OCI-LY7 (cell line): ENCODE measurements at regions not wholly inside any gene's neighbourhood (a gene's known extent, or its start where the extent isn't known, plus 50 kb on each side); places are given as distances from the start of the nearest gene placed in this dataset.
"Not testable (repeated sequence)": the region's sequence is repeated elsewhere in the genome, so short reads cannot be mapped to it uniquely, and the experiment has no call there.

Source experiments
- BruUV-seq: library from RNA; stranded (reverse); fragments of 400-500 nt; replicated peaks from 2 replicates; lab custom pipeline; 2021; lab: Mats Ljungman, UMichigan
- CTCF ChIA-PET: fragments of 300-600 bp; sonication (Branson Sonifier 250); formaldehyde crosslinking; loops from one replicate; lab custom pipeline; 2022; ENCODE audit warnings: antibody characterized with exemption; ENCODE audit not compliant: unreplicated experiment; lab: Charles Lee
- POLR2A ChIA-PET: fragments of 300-600 bp; sonication (Branson Sonifier 250); formaldehyde crosslinking; loops from one replicate; lab custom pipeline; 2022; ENCODE audit warnings: antibody characterized with exemption; lab: Charles Lee
- DNase-seq: peaks from one replicate; pipeline ENCODE4 v3.0.0-alpha.2; 2015; ENCODE audit warnings: low spot score
- H2AFZ ChIP-seq: fragments of 200-600 bp; sonication (generic), shearing (Covaris generic); 2 replicates; pipeline ENCODE4 v1.6.1; 2014; ENCODE audit warnings: mild to moderate bottlenecking, antibody characterized with exemption, low read length, moderate library complexity
- H3K27ac ChIP-seq: fragments of 200-600 bp; sonication (generic); 2 replicates; pipeline ENCODE4 v1.5.1; 2014; ENCODE audit warnings: mixed run types, low read depth, mild to moderate bottlenecking, moderate library complexity, low read length, inconsistent platforms; ENCODE audit not compliant: poor library complexity, severe bottlenecking
- H3K36me3 ChIP-seq: fragments of 200-600 bp; sonication (generic); 2 replicates; pipeline ENCODE4 v1.6.1; 2014; ENCODE audit warnings: mild to moderate bottlenecking, antibody characterized with exemption, low read length, moderate library complexity, mixed read lengths; ENCODE audit not compliant: insufficient read depth
- H3K4me1 ChIP-seq: fragments of 200-600 bp; sonication (generic); 2 replicates; pipeline ENCODE4 v1.5.1; 2014; ENCODE audit warnings: mild to moderate bottlenecking, low read length; ENCODE audit not compliant: insufficient read depth, poor library complexity, severe bottlenecking
- H3K4me2 ChIP-seq: fragments of 200-600 bp; sonication (generic); 2 replicates; pipeline ENCODE4 v1.6.1; 2014; ENCODE audit warnings: mild to moderate bottlenecking, low read length
- H3K4me3 ChIP-seq: fragments of 200-600 bp; sonication (generic); 2 replicates; pipeline ENCODE4 v1.5.1; 2014; ENCODE audit warnings: mild to moderate bottlenecking, low read depth, low read length; ENCODE audit not compliant: poor library complexity, severe bottlenecking
- H3K79me2 ChIP-seq: fragments of 200-600 bp; sonication (generic); 2 replicates; pipeline ENCODE4 v1.6.1; 2016; ENCODE audit warnings: low read depth, mild to moderate bottlenecking, low read length, moderate library complexity, mixed read lengths; ENCODE audit not compliant: insufficient read depth
- H3K9me2 ChIP-seq: fragments of 200-600 bp; sonication (generic); 2 replicates; pipeline ENCODE4 v1.6.1; 2016; ENCODE audit warnings: mild to moderate bottlenecking, low read length, mixed read lengths; ENCODE audit not compliant: insufficient read depth
- H3K9me3 ChIP-seq: fragments of 200-600 bp; sonication (generic); 2 replicates; pipeline ENCODE4 v1.6.1; 2014; ENCODE audit warnings: mild to moderate bottlenecking, mixed run types, low read length, mixed read lengths
- H4K20me1 ChIP-seq: fragments of 200-600 bp; sonication (generic); 2 replicates; pipeline ENCODE4 v1.6.1; 2014; ENCODE audit warnings: mild to moderate bottlenecking, antibody characterized with exemption, low read length, moderate library complexity, mixed read lengths; ENCODE audit not compliant: insufficient read depth
- EZH2phosphoT487 ChIP-seq: fragments of 200-600 bp; sonication (generic); IDR thresholded peaks from 2 replicates; pipeline ENCODE4 v1.6.1; 2018; ENCODE audit warnings: low read depth, borderline replicate concordance, mild to moderate bottlenecking, mixed run types, antibody characterized with exemption, low read length, moderate library complexity, mixed read lengths
- intact Hi-C: fragments of 100-400 bp; cut with micrococcal nuclease; formaldehyde crosslinking; loops from one replicate; pipeline ENCODE4 v1.10.0; 2022; ENCODE audit not compliant: unreplicated experiment
- TF ChIP-seq, protein P1 (sequence below): fragments of 200-600 bp; sonication (generic); conservative IDR thresholded peaks from 2 replicates; pipeline ENCODE4 v1.5.1; 2014; ENCODE audit warnings: mild to moderate bottlenecking, antibody characterized with exemption, low read length, moderate library complexity, mixed read lengths

DNA sequence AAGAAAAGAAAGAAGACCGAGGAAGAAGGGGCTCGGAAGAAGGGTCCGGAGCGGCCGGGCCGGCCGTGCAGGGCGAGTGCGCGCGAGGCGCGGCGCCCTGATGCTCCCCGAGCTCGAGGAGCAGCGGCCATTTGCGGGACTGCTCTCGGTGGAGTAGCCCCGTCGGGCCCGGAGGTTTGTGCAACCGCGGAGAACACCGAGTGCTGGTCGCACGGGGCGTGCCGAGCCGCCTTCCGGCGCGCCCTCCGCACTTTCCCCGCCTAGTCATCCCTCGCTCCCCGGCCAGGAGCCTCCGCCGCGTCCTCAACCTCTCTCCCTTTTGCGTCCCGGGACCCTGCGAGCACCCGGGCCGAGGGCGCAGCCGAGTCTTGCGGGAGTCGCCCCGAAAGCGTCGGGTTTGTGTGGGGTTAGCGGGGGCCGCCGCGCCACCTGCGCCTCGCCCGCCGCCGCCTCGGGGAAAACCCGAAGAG is 127.4 kb downstream of the LAS1L start:
- no TSS peak for BruUV-seq
- TF ChIP-seq EZH2phosphoT487, result no peak
- TF ChIP-seq, protein P1, sequence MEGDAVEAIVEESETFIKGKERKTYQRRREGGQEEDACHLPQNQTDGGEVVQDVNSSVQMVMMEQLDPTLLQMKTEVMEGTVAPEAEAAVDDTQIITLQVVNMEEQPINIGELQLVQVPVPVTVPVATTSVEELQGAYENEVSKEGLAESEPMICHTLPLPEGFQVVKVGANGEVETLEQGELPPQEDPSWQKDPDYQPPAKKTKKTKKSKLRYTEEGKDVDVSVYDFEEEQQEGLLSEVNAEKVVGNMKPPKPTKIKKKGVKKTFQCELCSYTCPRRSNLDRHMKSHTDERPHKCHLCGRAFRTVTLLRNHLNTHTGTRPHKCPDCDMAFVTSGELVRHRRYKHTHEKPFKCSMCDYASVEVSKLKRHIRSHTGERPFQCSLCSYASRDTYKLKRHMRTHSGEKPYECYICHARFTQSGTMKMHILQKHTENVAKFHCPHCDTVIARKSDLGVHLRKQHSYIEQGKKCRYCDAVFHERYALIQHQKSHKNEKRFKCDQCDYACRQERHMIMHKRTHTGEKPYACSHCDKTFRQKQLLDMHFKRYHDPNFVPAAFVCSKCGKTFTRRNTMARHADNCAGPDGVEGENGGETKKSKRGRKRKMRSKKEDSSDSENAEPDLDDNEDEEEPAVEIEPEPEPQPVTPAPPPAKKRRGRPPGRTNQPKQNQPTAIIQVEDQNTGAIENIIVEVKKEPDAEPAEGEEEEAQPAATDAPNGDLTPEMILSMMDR, result no peak
- H3K4me3 ChIP-seq, result no peak overlapping the region
- no peaks in the 10 kb centered on the region for H3K9me3 ChIP-seq
- H2AFZ ChIP-seq, result no peak overlapping the region
- no peak for DNase-seq
- POLR2A ChIA-PET, result no interaction called here
- no peak overlapping the region for H3K4me2 ChIP-seq
- intact Hi-C loops, result no loop called here
- no peaks in the 10 kb centered on the region for H3K79me2 ChIP-seq
- no peaks in the 10 kb centered on the region for H3K9me2 ChIP-seq
- CTCF ChIA-PET, result no interaction called here
- no peaks in the 10 kb centered on the region for H3K4me1 ChIP-seq
- no peaks in the 10 kb centered on the region for H3K36me3 ChIP-seq
- no peak overlapping the region for H3K27ac ChIP-seq
- no peaks in the 10 kb centered on the region for H4K20me1 ChIP-seq

DNA sequence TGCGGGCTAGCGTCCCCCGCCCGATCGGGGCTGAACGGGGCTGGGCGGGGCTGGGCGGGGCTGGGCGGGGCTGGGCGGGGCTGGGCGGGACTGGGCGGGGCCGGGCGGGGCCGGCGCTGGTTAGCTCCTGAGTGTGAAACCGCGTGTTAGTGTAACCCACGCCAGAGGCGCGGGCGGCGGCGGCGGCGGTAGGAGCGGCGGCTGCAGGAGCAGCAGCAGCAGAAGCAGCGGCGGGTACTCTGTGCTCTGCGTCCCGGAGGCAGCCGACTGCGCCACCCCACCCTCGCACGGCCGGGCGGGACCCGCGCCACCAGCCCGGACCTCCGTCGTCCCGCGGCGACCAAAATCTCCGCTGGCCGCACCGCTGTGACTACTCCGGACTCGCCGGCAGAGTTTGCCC is 128.1 kb downstream of the LAS1L start:
- intact Hi-C loops, result no loop called here
- Histone ChIP-seq H2AFZ (no peak overlapping the region), H3K36me3 (no peaks in the 10 kb centered on the region), H3K9me3 (no peaks in the 10 kb centered on the region), H3K4me2 (no peak overlapping the region), H3K4me1 (no peaks in the 10 kb centered on the region), H3K9me2 (no peaks in the 10 kb centered on the region), H3K4me3 (no peak overlapping the region), H4K20me1 (no peaks in the 10 kb centered on the region), H3K27ac (no peak overlapping the region), H3K79me2 (no peaks in the 10 kb centered on the region)
- no TSS peak for BruUV-seq
- TF ChIP-seq EZH2phosphoT487, result no peak
- TF ChIP-seq, protein P1, result no peak
- ChIA-PET CTCF (no interaction called here), POLR2A (no interaction called here)
- DNase-seq, result no peak

DNA sequence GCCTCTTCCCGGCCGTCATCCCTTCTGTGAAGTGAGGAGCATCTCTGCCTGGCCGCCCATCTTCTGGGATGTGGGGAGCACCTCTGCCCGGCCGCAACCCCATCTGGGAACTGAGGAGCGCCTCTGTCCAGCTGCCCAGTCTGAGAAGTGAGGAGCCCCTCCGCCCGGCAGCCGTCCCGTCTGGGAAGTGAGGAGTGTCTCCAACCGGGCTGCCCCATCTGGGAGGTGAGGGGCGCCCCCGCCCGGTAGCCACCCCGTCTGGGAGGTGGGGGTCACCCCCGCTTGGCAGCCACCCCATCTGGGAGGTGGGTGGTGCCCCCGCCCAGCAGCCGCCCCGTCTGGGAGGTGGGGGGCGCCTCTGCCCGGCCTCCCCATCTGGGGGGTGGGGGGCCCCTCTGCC is 142.3 kb downstream of the LAS1L start:
- ChIA-PET CTCF (no interaction called here), POLR2A (no interaction called here)
- no peaks in the 10 kb centered on the region for H3K79me2 ChIP-seq
- H2AFZ ChIP-seq, result no peak overlapping the region
- no TSS peak for BruUV-seq
- TF ChIP-seq EZH2phosphoT487, result no peak
- TF ChIP-seq, protein P1, result no peak
- no peaks in the 10 kb centered on the region for H3K4me1 ChIP-seq
- no peak overlapping the region for H3K27ac ChIP-seq
- no peaks in the 10 kb centered on the region for H3K36me3 ChIP-seq
- H3K4me3 ChIP-seq, result no peak overlapping the region
- intact Hi-C loops, result no loop called here
- no peaks in the 10 kb centered on the region for H3K9me2 ChIP-seq
- H3K9me3 ChIP-seq, result no peaks in the 10 kb centered on the region
- no peak overlapping the region for H3K4me2 ChIP-seq
- H4K20me1 ChIP-seq, result no peaks in the 10 kb centered on the region
- no peak for DNase-seq

DNA sequence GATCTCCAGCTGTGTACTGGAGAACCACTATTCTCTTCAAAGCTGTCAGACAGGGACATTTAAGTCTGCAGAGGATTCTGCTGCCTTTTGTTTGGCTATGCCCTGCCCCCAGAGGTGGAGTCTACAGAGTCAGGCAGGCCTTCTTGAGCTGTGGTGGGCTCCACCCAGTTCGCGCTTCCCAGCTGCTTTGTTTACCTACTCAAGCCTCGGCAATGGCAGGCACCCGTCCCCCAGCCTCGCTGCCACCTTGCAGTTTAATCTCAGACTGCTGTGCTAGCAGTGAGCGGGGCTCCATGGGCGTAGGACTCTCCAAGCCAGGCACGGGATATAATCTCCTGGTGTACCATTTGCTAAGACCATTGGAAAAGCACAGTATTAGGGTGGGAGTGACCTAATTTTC is 145.5 kb downstream of the LAS1L start:
- intact Hi-C loops, H3K9me2 ChIP-seq, H3K27ac ChIP-seq, BruUV-seq, H4K20me1 ChIP-seq, H3K4me3 ChIP-seq, H2AFZ ChIP-seq, H3K4me2 ChIP-seq, H3K36me3 ChIP-seq, H3K9me3 ChIP-seq, CTCF ChIA-PET, H3K79me2 ChIP-seq, H3K4me1 ChIP-seq, DNase-seq, POLR2A ChIA-PET: not testable (repeated sequence)
